ENCODE measurements at regions not wholly inside any gene's neighbourhood (a gene's known extent, or its start where the extent isn't known, plus 50 kb on each side); places are given as distances from the start of the nearest gene placed in this dataset.
"Not testable (repeated sequence)": the region's sequence is repeated elsewhere in the genome, so short reads cannot be mapped to it uniquely, and the experiment has no call there.

DNA sequence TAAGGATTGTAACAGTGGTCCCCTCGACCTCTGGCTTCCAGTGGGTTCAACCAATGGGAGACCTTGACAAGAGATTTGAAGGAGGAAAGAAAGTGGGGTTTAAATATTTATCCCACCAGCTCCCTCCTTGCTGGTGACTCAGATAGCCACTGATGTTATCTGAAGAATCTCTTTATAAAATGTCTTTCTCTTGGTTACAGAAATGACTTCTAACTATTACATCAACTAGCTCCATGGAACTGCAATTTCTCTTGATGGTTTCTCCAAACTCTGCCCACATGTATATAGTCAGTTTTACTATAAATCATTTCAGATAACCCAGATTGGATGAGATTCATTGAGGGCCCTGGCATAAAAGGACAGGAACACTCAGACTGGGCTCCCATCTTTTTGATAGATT lies 920.2 kb upstream of the SOX9 start:
- Mint-ChIP-seq H3K27ac (no peak overlapping the region), H3K4me1 (no peaks in the 10 kb centered on the region), H3K9me3 (peaks cover 3 to 19% (median 6%) of the 10 kb centered on the region in 7 donors), H3K4me3 (peak overlapping the region in 1 of 4 donors; percentile 23), H3K27me3 (no peaks in the 10 kb centered on the region), H3K36me3 (no peaks in the 10 kb centered on the region)
- no peaks in the 10 kb centered on the region for H3K36me3 ChIP-seq (ENCODE audit: control insufficient read depth, insufficient read depth, low read length)
- H3K27me3 ChIP-seq (ENCODE audit: control insufficient read depth, insufficient read depth, low read length): no peaks in the 10 kb centered on the region
- ATAC-seq (ENCODE audit: low read depth in 2 of 2) (no peak), DNase-seq (no peak)
- no peak overlapping the region for H3K27ac ChIP-seq (ENCODE audit: insufficient read depth, low read length, poor library complexity, severe bottlenecking)
- H3K4me1 ChIP-seq (ENCODE audit: control insufficient read depth, insufficient read depth, low read length, poor library complexity, severe bottlenecking): no peaks in the 10 kb centered on the region
- no peak overlapping the region for H3K4me3 ChIP-seq (ENCODE audit: low read depth, low read length)
- no peaks in the 10 kb centered on the region for H3K9me3 ChIP-seq (ENCODE audit: control insufficient read depth in 2 of 2, low read length in 2 of 2)

- H3K27ac ChIP-seq (ENCODE audit: insufficient read depth, low read length, poor library complexity, severe bottlenecking): no peak overlapping the region
- H3K9me3 ChIP-seq (ENCODE audit: control insufficient read depth in 2 of 2, low read length in 2 of 2): no peaks in the 10 kb centered on the region
- no peaks in the 10 kb centered on the region for H3K27me3 Mint-ChIP-seq
- no peaks in the 10 kb centered on the region for H3K36me3 ChIP-seq (ENCODE audit: control insufficient read depth, insufficient read depth, low read length)
- ATAC-seq (ENCODE audit: low read depth in 2 of 2) (no peak), DNase-seq (no peak)
- no peaks in the 10 kb centered on the region for H3K4me1 Mint-ChIP-seq
- no peak overlapping the region for H3K4me3 Mint-ChIP-seq
- peaks cover 3 to 22% (median 3%) of the 10 kb centered on the region in 7 donors for H3K9me3 Mint-ChIP-seq
- H3K27ac Mint-ChIP-seq: no peak overlapping the region
- no peaks in the 10 kb centered on the region for H3K27me3 ChIP-seq (ENCODE audit: control insufficient read depth, insufficient read depth, low read length)
- no peaks in the 10 kb centered on the region for H3K4me1 ChIP-seq (ENCODE audit: control insufficient read depth, insufficient read depth, low read length, poor library complexity, severe bottlenecking)
- no peak overlapping the region for H3K4me3 ChIP-seq (ENCODE audit: low read depth, low read length)
- no peaks in the 10 kb centered on the region for H3K36me3 Mint-ChIP-seq
These were observed 919.2 kb upstream of the SOX9 start for GRCh38 chr17:71201639-71202038.

GRCh38 chr17:71202449-71202848 lies 918.4 kb upstream of the SOX9 start:
- Histone ChIP-seq H3K4me3 (ENCODE audit: low read depth, low read length) (no peak overlapping the region), H3K27ac (ENCODE audit: insufficient read depth, low read length, poor library complexity, severe bottlenecking) (no peak overlapping the region), H3K36me3 (ENCODE audit: control insufficient read depth, insufficient read depth, low read length) (no peaks in the 10 kb centered on the region), H3K9me3 (ENCODE audit: control insufficient read depth in 2 of 2, low read length in 2 of 2) (peaks cover 0 to 3% of the 10 kb centered on the region in 2 experiments), H3K4me1 (ENCODE audit: control insufficient read depth, insufficient read depth, low read length, poor library complexity, severe bottlenecking) (no peaks in the 10 kb centered on the region), H3K27me3 (ENCODE audit: control insufficient read depth, insufficient read depth, low read length) (no peaks in the 10 kb centered on the region)
- Mint-ChIP-seq H3K27me3 (no peaks in the 10 kb centered on the region), H3K4me3 (no peak overlapping the region), H3K9me3 (peaks cover 2 to 21% (median 3%) of the 10 kb centered on the region in 7 donors), H3K4me1 (no peaks in the 10 kb centered on the region), H3K27ac (no peak overlapping the region), H3K36me3 (no peaks in the 10 kb centered on the region)
- DNase-seq: no peak
- no peak for ATAC-seq (ENCODE audit: low read depth in 2 of 2)

DNA sequence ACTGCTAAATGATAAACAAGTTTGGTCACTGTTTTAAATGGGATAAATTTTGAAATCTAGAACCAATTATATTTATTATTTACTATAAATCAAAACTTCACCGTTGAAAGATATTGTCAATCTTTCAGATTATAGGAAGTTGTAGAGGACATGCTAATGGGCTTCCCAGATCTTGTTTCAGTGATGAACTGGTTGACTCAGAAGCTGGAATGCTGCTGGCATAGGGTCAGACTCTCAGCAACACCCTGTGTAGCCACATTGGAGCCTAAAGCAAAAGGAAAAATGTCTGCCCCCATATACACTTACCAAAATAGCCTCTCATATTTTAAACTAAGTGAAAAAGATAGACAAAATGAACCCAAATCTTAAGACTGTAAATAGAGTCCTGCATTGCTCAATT lies 916.9 kb upstream of the SOX9 start:
- Histone ChIP-seq H3K36me3 (ENCODE audit: control insufficient read depth, insufficient read depth, low read length) (no peaks in the 10 kb centered on the region), H3K9me3 (ENCODE audit: control insufficient read depth in 2 of 2, low read length in 2 of 2) (peaks cover 0 to 3% of the 10 kb centered on the region in 2 experiments), H3K27me3 (ENCODE audit: control insufficient read depth, insufficient read depth, low read length) (no peaks in the 10 kb centered on the region), H3K27ac (ENCODE audit: insufficient read depth, low read length, poor library complexity, severe bottlenecking) (no peak overlapping the region), H3K4me1 (ENCODE audit: control insufficient read depth, insufficient read depth, low read length, poor library complexity, severe bottlenecking) (no peaks in the 10 kb centered on the region), H3K4me3 (ENCODE audit: low read depth, low read length) (no peak overlapping the region)
- Mint-ChIP-seq H3K9me3 (peaks cover under 1 to 20% (median 4%) of the 10 kb centered on the region in 7 donors), H3K4me3 (no peak overlapping the region), H3K36me3 (no peaks in the 10 kb centered on the region), H3K27ac (no peak overlapping the region), H3K4me1 (no peaks in the 10 kb centered on the region), H3K27me3 (no peaks in the 10 kb centered on the region)
- DNase-seq (no peak), ATAC-seq (ENCODE audit: low read depth in 2 of 2) (no peak)

DNA sequence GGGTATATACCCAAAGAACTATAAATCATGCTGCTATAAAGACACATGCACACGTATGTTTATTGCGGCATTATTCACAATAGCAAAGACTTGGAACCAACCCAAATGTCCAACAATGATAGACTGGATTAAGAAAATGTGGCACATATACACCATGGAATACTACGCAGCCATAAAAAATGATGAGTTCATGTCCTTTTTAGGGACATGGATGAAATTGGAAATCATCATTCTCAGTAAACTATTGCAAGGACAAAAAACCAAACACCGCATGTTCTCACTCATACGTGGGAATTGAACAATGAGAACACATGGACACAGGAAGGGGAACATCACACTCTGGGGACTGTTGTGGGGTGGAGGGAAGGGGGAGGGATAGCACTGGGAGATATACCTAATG lies 914.9 kb upstream of the SOX9 start:
- not testable (repeated sequence) for H3K27ac ChIP-seq (ENCODE audit: insufficient read depth, low read length, poor library complexity, severe bottlenecking); H3K4me3 ChIP-seq (ENCODE audit: low read depth, low read length); H3K36me3 ChIP-seq (ENCODE audit: control insufficient read depth, insufficient read depth, low read length); H3K4me3 Mint-ChIP-seq; H3K27ac Mint-ChIP-seq; H3K4me1 ChIP-seq (ENCODE audit: control insufficient read depth, insufficient read depth, low read length, poor library complexity, severe bottlenecking); ATAC-seq (ENCODE audit: low read depth in 2 of 2); DNase-seq; H3K9me3 ChIP-seq (ENCODE audit: control insufficient read depth in 2 of 2, low read length in 2 of 2); H3K27me3 ChIP-seq (ENCODE audit: control insufficient read depth, insufficient read depth, low read length); H3K36me3 Mint-ChIP-seq; H3K27me3 Mint-ChIP-seq; H3K4me1 Mint-ChIP-seq
- H3K9me3 Mint-ChIP-seq: peaks cover 2 to 27% (median 5%) of the 10 kb centered on the region in 7 donors

DNA sequence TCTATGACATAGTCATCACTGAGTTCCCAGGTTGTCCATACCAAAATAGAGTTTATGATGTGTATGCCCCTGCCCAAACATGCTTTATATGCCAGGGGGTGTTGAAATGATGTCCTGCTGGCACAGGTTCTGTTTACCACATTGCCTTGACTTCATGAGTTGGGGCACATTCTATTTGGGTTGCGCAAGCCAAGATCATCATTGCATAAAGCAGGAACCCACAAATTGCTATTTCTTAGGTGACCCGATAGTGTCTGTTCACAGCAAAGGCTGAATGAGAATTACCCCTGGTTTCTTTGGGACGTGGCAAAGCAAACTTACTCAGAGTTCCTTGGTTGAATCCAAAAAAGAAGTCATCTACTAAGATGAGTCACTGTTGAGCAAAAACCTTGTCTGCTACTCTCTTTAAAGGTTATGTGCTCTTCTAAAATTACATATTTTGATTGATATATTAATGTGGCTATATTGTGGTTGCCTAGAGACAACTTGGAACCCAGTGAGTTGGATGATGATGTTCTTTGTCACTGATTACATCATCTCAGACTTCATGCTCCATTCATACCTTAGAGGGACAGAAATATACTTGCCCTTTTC lies 912.6 kb upstream of the SOX9 start:
- no peak for ATAC-seq (ENCODE audit: low read depth in 2 of 2)
- no peak for DNase-seq
- Histone ChIP-seq H3K4me1 (ENCODE audit: control insufficient read depth, insufficient read depth, low read length, poor library complexity, severe bottlenecking) (no peaks in the 10 kb centered on the region), H3K9me3 (ENCODE audit: control insufficient read depth in 2 of 2, low read length in 2 of 2) (peaks cover 0 to 3% of the 10 kb centered on the region in 2 experiments), H3K36me3 (ENCODE audit: control insufficient read depth, insufficient read depth, low read length) (no peaks in the 10 kb centered on the region), H3K27me3 (ENCODE audit: control insufficient read depth, insufficient read depth, low read length) (no peaks in the 10 kb centered on the region), H3K4me3 (ENCODE audit: low read depth, low read length) (no peak overlapping the region), H3K27ac (ENCODE audit: insufficient read depth, low read length, poor library complexity, severe bottlenecking) (no peak overlapping the region)
- peaks cover 0 to 30% (median 8%) of the 10 kb centered on the region in 7 donors for H3K9me3 Mint-ChIP-seq
- no peaks in the 10 kb centered on the region for H3K4me1 Mint-ChIP-seq
- H3K4me3 Mint-ChIP-seq: no peak overlapping the region
- H3K27me3 Mint-ChIP-seq: no peaks in the 10 kb centered on the region
- no peaks in the 10 kb centered on the region for H3K36me3 Mint-ChIP-seq
- H3K27ac Mint-ChIP-seq: no peak overlapping the region

DNA sequence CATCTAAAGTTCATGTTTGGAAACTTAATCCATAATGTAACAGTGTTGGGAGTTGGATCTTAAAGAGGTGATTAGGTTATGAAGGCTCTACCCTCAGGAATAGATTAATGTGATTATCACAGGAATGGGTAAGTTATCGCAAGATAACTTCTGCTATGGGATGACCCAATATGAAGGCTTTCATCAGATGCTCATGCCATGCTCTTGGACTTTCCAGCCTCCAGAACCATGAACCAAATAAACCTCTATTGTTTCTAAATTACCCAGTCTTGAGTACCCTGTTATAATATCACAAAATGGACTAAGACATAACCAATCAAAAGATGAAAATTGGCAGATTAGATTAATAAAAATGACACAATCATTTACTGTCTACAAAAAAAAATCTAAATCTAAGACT lies 906.9 kb upstream of the SOX9 start:
- H3K9me3 ChIP-seq (ENCODE audit: control insufficient read depth in 2 of 2, low read length in 2 of 2): peaks cover 0 to 3% of the 10 kb centered on the region in 2 experiments
- H3K27ac Mint-ChIP-seq: no peak overlapping the region
- H3K27ac ChIP-seq (ENCODE audit: insufficient read depth, low read length, poor library complexity, severe bottlenecking): no peak overlapping the region
- peaks cover 2 to 40% (median 11%) of the 10 kb centered on the region in 7 donors for H3K9me3 Mint-ChIP-seq
- no peak for ATAC-seq (ENCODE audit: low read depth in 2 of 2)
- H3K4me1 Mint-ChIP-seq: no peaks in the 10 kb centered on the region
- no peaks in the 10 kb centered on the region for H3K36me3 Mint-ChIP-seq
- no peaks in the 10 kb centered on the region for H3K36me3 ChIP-seq (ENCODE audit: control insufficient read depth, insufficient read depth, low read length)
- H3K4me3 Mint-ChIP-seq: no peak overlapping the region
- H3K4me3 ChIP-seq (ENCODE audit: low read depth, low read length): no peak overlapping the region
- H3K27me3 Mint-ChIP-seq: no peaks in the 10 kb centered on the region
- no peaks in the 10 kb centered on the region for H3K4me1 ChIP-seq (ENCODE audit: control insufficient read depth, insufficient read depth, low read length, poor library complexity, severe bottlenecking)
- DNase-seq: no peak
- no peaks in the 10 kb centered on the region for H3K27me3 ChIP-seq (ENCODE audit: control insufficient read depth, insufficient read depth, low read length)

DNA sequence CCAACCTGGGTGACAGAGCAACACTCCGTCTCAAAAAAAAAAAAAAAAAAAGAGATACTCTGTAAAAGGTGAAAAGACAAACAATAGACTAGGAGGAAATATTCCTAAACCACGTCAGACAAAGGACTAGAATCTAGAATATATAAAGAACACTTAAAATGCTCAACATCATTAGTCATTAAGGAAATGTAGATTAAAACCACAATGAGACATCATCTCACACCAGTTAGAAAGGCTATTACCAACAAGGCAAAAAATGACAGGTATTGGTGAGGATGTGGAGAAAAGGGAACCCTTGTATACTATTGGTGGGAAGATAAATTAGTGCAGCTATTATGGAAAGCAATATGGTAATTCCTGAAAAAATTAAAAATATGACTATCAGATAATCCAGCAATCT lies 903.1 kb upstream of the SOX9 start:
- H3K27ac ChIP-seq (ENCODE audit: insufficient read depth, low read length, poor library complexity, severe bottlenecking): no peak overlapping the region
- peaks cover 2 to 43% (median 11%) of the 10 kb centered on the region in 7 donors for H3K9me3 Mint-ChIP-seq
- H3K4me1 Mint-ChIP-seq: no peaks in the 10 kb centered on the region

More for the DNA sequence above, 903.1 kb upstream of the SOX9 start:
- DNase-seq: no peak
- Histone ChIP-seq H3K4me1 (ENCODE audit: control insufficient read depth, insufficient read depth, low read length, poor library complexity, severe bottlenecking) (no peaks in the 10 kb centered on the region), H3K36me3 (ENCODE audit: control insufficient read depth, insufficient read depth, low read length) (no peaks in the 10 kb centered on the region), H3K4me3 (ENCODE audit: low read depth, low read length) (no peak overlapping the region), H3K9me3 (ENCODE audit: control insufficient read depth in 2 of 2, low read length in 2 of 2) (peaks cover 0 to 3% of the 10 kb centered on the region in 2 experiments), H3K27me3 (ENCODE audit: control insufficient read depth, insufficient read depth, low read length) (no peaks in the 10 kb centered on the region)
- no peak overlapping the region for H3K27ac Mint-ChIP-seq
- ATAC-seq (ENCODE audit: low read depth in 2 of 2): no peak
- H3K27me3 Mint-ChIP-seq: no peaks in the 10 kb centered on the region
- no peak overlapping the region for H3K4me3 Mint-ChIP-seq
- no peaks in the 10 kb centered on the region for H3K36me3 Mint-ChIP-seq
